ENCODE measurements at regions not wholly inside any gene's neighbourhood (a gene's known extent, or its start where the extent isn't known, plus 50 kb on each side); places are given as distances from the start of the nearest gene placed in this dataset.

- no peak for TF ChIP-seq ZNF274 (IDR thresholded peaks at IDR 0.05; ENCODE audit: low read depth, low read length)
- TF ChIP-seq, protein P1, sequence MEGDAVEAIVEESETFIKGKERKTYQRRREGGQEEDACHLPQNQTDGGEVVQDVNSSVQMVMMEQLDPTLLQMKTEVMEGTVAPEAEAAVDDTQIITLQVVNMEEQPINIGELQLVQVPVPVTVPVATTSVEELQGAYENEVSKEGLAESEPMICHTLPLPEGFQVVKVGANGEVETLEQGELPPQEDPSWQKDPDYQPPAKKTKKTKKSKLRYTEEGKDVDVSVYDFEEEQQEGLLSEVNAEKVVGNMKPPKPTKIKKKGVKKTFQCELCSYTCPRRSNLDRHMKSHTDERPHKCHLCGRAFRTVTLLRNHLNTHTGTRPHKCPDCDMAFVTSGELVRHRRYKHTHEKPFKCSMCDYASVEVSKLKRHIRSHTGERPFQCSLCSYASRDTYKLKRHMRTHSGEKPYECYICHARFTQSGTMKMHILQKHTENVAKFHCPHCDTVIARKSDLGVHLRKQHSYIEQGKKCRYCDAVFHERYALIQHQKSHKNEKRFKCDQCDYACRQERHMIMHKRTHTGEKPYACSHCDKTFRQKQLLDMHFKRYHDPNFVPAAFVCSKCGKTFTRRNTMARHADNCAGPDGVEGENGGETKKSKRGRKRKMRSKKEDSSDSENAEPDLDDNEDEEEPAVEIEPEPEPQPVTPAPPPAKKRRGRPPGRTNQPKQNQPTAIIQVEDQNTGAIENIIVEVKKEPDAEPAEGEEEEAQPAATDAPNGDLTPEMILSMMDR (IDR thresholded peaks at IDR 0.05 in 2 of 3, conservative IDR thresholded peaks at IDR 0.05 in 1 of 3; ENCODE audit: borderline replicate concordance in 1 of 3, insufficient read depth in 1 of 3, low read depth in 2 of 3, low read length in 2 of 3), result no peak
- TF ChIP-seq EZH2 (IDR thresholded peaks at IDR 0.05), result no peak
- no peak for TF ChIP-seq CEBPB (IDR thresholded peaks at IDR 0.05; ENCODE audit: low read depth)
- no peak for TF ChIP-seq POLR2A (IDR thresholded peaks at IDR 0.05; ENCODE audit: borderline replicate concordance, extremely low read depth, insufficient read depth, insufficient read length)
- TF ChIP-seq TCF7L2 (IDR thresholded peaks at IDR 0.05; ENCODE audit: borderline replicate concordance, extremely low read depth, insufficient read depth, insufficient read length), result no peak
- TF ChIP-seq EZH2phosphoT487 (IDR thresholded peaks at IDR 0.05; ENCODE audit: borderline replicate concordance), result no peak
- TF ChIP-seq ZFX (IDR thresholded peaks at IDR 0.05), result no peak
Observed at GRCh38 chr1:224494343-224494742, 59.7 kb upstream of the WDR26 start.
